Hepatocyte (in vitro differentiated cells): ENCODE measurements at regions not wholly inside any gene's neighbourhood (a gene's known extent, or its start where the extent isn't known, plus 50 kb on each side); places are given as distances from the start of the nearest gene placed in this dataset.

Experiments used
- CTCF ChIP-seq: fragments of 200-600 bp; sonication (generic); IDR thresholded peaks from 2 replicates; pipeline ENCODE4 v1.5.1; 2016; ENCODE audit warnings: antibody characterized with exemption, mild to moderate bottlenecking; ENCODE audit not compliant: poor library complexity
- EZH2 ChIP-seq: fragments of 200-600 bp; sonication (generic); IDR thresholded peaks from 2 replicates; pipeline ENCODE4 v1.6.1; 2016; ENCODE audit warnings: antibody characterized with exemption, mild to moderate bottlenecking, borderline replicate concordance
- EZH2phosphoT487 ChIP-seq: fragments of 200-600 bp; sonication (generic); IDR thresholded peaks from one replicate; pipeline ENCODE4 v1.6.1; 2018; ENCODE audit warnings: antibody characterized with exemption, mild to moderate bottlenecking, low read depth, moderate library complexity; ENCODE audit not compliant: unreplicated experiment, severe bottlenecking

DNA sequence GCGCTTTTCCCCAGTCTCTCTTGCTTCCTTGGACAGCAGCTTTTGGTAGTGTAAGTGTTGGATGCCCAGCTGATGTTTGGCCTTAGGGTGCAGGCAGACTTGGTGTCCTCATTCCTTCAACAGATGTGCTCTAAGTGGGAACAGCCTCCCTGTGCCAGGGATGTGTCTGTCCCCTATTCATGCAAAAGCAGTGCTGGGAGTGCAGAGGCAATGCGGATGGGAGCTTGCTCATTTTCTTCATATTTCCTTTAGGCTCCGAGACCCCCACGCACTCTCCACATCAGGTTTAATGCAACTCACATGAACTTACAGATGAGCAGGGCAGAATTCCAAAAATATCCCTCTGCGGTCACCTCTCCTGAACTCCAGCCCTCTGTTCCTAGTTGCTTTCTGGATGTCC lies 96.1 kb downstream of the IER5 start:
- TF ChIP-seq EZH2 (no peak), CTCF (no peak), EZH2phosphoT487 (no peak)
